GM23338 (cell line): ENCODE measurements at regions not wholly inside any gene's neighbourhood (a gene's known extent, or its start where the extent isn't known, plus 50 kb on each side); places are given as distances from the start of the nearest gene placed in this dataset.

ENCODE experiments used
- CTCF ChIP-seq, 2 experiments: fragments of 200-600 bp in 1 of 2; sonication (generic) in 1 of 2; conservative IDR thresholded peaks; 2 replicates each; pipeline versions ENCODE4 v1.5.1 to v1.6.1; 2016 to 2017; ENCODE audit warnings: antibody characterized with exemption in 2 of 2, low read depth in 2 of 2, mild to moderate bottlenecking in 2 of 2, moderate library complexity in 1 of 2
- ETS1 ChIP-seq: IDR thresholded peaks from 2 replicates; pipeline ENCODE4 v1.6.1; 2016; ENCODE audit warnings: antibody characterized with exemption
- EZH2 ChIP-seq: fragments of 200-600 bp; sonication (generic); IDR thresholded peaks from one replicate; pipeline ENCODE4 v1.8.0; 2017; ENCODE audit warnings: antibody characterized with exemption, mild to moderate bottlenecking, low read depth; ENCODE audit not compliant: unreplicated experiment
- JUNB ChIP-seq: IDR thresholded peaks from one replicate; pipeline ENCODE4 v1.6.1; 2016; ENCODE audit warnings: antibody characterized with exemption; ENCODE audit not compliant: unreplicated experiment
- POLR2AphosphoS5 ChIP-seq: IDR thresholded peaks from 2 replicates; pipeline ENCODE4 v1.6.1; 2016; ENCODE audit warnings: antibody characterized with exemption, low read depth

GRCh38 chr1:106889059-106889458, 167.4 kb upstream of the PRMT6 start:
- TF ChIP-seq CTCF (conservative IDR thresholded peaks at IDR 0.05; ENCODE audit: low read depth in 2 of 2) (no peak), ETS1 (no peak), JUNB (no peak), POLR2AphosphoS5 (no peak), EZH2 (no peak)
